ENCODE measurements at regions not wholly inside any gene's neighbourhood (a gene's known extent, or its start where the extent isn't known, plus 50 kb on each side); places are given as distances from the start of the nearest gene placed in this dataset.

DNA sequence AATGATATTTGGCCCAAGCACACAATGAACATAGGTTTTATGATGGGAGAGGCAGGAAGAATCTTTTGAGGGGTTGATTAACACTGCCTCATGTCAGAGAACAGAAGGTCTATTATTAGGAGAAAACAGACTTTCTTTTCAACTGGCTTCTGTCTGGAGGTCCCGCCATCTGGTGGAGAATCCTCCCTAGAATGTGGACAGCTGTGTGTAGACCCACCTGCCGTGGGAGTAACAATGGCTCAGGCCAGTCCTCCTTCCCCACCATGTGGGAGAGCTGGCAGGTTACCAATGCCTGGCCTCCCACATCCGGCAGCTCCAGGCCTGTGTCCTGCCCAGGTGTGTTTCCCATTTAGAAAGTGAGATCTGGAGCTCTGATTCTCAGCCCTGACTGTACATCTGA is 70.4 kb upstream of the AOAH start:
- TF ChIP-seq, protein P1, sequence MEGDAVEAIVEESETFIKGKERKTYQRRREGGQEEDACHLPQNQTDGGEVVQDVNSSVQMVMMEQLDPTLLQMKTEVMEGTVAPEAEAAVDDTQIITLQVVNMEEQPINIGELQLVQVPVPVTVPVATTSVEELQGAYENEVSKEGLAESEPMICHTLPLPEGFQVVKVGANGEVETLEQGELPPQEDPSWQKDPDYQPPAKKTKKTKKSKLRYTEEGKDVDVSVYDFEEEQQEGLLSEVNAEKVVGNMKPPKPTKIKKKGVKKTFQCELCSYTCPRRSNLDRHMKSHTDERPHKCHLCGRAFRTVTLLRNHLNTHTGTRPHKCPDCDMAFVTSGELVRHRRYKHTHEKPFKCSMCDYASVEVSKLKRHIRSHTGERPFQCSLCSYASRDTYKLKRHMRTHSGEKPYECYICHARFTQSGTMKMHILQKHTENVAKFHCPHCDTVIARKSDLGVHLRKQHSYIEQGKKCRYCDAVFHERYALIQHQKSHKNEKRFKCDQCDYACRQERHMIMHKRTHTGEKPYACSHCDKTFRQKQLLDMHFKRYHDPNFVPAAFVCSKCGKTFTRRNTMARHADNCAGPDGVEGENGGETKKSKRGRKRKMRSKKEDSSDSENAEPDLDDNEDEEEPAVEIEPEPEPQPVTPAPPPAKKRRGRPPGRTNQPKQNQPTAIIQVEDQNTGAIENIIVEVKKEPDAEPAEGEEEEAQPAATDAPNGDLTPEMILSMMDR (optimal IDR thresholded peaks at IDR 0.05 in 1 of 3, IDR thresholded peaks at IDR 0.05 in 1 of 3, conservative IDR thresholded peaks at IDR 0.05 in 1 of 3; ENCODE audit: extremely low read depth in 1 of 3, insufficient read depth in 2 of 3, low read length in 3 of 3), result peak in 2 of 3 experiments; percentile 18 to 59
- TF ChIP-seq EZH2 (IDR thresholded peaks at IDR 0.05; ENCODE audit: low read length), result no peak
